ENCODE measurements at regions not wholly inside any gene's neighbourhood (a gene's known extent, or its start where the extent isn't known, plus 50 kb on each side); places are given as distances from the start of the nearest gene placed in this dataset.

GRCh38 chr14:85991156-85991555 lies 461.2 kb downstream of the FLRT2 start:
- no peak for DNase-seq (ENCODE audit: low read depth)

DNA sequence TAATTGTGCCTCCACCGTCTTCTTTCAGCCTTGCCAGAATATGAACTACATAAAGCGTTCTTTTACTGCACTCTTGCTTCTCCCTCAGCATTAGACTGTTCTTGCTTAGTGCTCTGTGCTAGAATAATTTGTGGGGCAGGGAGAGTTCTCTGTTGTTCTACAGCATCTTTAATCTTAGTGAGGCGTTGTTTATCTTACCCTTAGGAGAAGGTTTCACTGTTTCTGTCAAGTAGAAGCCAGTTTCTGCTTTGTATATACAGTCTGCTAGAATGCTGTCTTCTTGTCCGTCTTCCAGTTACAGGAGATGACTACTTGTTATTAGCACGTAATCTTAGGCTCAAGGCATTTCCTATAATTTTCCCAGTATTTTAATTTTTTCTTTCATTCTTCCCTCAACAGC lies 458.0 kb downstream of the FLRT2 start:
- DNase-seq (ENCODE audit: low read depth): no peak

DNA sequence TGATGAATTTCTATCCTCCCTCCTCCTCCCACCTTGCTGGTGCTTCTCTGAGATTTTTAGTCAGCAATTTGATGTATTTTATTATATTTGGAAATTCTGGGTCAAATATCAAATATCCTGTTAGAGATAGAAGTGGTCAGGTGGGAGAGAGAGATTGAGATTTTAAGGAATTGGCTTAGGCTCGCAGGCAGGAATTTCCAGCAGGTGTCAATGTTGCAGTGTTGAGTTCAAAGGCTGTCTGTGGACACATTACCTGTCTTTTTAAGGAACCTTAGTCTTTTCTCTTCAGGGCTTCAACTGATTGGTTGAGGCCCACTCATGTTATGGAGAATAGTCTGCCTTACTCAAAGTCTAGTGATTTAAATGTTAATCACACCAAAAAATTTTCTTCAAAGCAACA lies 457.3 kb downstream of the FLRT2 start:
- no peak for DNase-seq (ENCODE audit: low read depth)

- no peak for DNase-seq (ENCODE audit: low read depth)
These were observed 448.8 kb downstream of the FLRT2 start for GRCh38 chr14:85978582-85979250.

DNA sequence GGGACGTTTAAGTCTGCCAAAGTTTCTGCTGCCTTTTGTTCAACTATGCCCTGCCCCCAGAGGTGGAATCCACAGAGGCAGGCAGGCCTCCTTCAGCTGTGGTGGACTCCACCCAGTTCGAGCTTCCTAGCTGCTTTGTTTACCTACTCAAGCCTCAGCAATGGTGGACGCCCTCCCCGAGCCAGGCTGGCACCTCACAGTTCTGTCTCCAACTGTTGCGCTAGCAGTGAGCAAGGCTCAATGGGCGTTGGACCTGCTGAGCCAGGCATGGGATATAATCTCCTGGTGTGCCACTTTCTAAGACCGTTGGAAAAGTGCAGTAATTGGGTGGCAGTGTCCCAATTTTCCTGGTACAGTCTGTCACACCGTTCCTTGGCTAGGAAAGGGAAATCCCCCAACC lies 444.7 kb downstream of the FLRT2 start:
- no peak for DNase-seq (ENCODE audit: low read depth)

DNA sequence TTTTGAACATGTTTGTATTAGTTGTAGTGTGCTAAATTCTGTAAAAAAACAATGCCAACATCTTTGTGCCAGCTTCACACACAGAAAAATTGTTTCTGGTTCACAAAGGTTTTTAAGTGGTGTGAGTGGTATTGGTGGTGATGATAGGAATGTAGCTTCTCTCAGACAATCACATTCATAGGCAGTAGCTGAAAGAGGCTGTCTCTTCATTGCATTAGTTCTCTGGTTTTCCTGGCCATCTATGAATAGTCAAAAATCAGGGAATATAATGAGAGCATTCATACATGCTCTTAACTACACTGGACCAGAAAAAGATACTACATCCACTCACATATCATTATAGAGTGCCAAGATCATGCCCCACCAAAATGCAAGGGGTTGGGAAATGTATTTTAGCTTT lies 433.5 kb downstream of the FLRT2 start:
- no peak for DNase-seq (ENCODE audit: low read depth)

GRCh38 chr14:85960756-85961155 lies 430.8 kb downstream of the FLRT2 start:
- DNase-seq (ENCODE audit: low read depth): no peak

DNA sequence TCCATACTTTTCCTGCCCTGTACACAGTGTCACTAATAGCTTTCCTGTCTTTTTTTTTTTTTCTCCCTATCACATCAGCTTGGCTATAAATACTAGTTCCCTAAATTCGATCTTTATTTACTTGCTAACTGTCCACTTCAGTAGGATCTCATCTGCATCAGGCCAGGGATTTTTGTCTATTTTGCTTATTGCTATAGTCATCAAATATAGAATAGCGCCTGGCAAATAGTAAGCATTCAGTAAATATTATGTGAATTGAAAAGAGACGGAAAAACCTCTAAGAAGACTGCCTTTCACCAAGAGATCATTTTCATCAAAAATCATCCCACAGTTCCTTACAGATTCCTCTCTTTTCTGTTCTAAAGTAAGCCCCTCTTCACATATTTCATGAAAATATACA lies 429.1 kb downstream of the FLRT2 start:
- no peak for DNase-seq (ENCODE audit: low read depth)

DNA sequence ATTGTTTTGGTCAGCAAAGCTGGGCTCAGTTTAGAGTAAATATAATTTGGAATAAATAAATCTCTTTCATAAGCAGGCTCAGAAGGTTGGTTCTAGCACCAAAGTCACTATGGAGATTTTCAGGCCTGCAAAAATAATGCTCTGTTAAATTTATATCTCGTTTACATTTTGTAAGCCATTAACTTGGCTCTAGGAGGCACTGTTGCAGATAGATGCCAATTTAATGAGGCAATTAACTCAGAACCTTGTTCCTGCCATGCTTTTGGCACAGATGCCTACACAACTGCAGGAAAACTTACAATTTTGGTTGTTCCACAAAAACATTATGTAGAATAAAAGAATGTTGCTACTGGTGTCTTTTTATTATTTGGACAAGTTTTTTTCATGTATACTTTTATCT lies 428.1 kb downstream of the FLRT2 start:
- no peak for DNase-seq (ENCODE audit: low read depth)

GRCh38 chr14:85953265-85953664 lies 423.3 kb downstream of the FLRT2 start:
- DNase-seq (ENCODE audit: low read depth): no peak

DNA sequence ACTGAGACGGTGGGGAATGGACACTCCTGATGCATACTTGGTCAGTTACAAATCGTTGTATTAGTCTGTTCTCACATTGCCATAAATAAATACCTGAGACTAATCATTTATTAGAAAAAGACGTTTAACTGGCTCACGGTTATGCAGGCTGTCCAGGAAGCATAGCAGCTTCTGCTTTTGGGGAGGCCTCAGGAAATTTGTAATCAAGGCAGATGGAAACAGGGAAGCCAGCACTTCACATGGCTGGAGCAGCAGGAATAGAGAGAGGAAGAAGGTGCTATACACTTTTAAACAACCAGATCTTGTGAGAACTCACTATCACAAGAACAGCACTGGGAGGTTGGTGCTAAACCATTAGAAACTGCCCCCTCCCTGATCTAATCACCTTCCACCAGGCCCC lies 418.2 kb downstream of the FLRT2 start:
- no peak for DNase-seq (ENCODE audit: low read depth)

- no peak for DNase-seq (ENCODE audit: low read depth)
These were observed 417.7 kb downstream of the FLRT2 start for GRCh38 chr14:85947461-85948139.

GRCh38 chr14:85943192-85943591 lies 413.2 kb downstream of the FLRT2 start:
- DNase-seq (ENCODE audit: low read depth): no peak

DNA sequence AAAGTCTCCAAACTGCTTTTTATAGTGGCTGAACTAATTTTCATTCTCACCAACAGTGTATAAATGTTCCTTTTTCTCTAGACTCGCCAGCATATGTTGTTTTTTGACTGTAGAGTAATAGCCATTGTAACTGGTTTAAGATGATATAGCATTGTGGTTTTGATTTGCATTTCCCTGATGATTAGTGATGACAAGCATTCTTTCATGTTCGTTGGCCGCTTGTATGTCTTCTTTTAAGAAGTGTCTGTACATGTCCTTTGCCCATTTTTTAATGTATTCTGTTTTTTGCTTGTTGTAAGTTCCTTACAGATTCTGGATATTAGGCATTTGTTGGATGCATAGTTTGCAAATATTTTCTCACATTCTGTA lies 404.9 kb downstream of the FLRT2 start:
- DNase-seq (ENCODE audit: low read depth): no peak

DNA sequence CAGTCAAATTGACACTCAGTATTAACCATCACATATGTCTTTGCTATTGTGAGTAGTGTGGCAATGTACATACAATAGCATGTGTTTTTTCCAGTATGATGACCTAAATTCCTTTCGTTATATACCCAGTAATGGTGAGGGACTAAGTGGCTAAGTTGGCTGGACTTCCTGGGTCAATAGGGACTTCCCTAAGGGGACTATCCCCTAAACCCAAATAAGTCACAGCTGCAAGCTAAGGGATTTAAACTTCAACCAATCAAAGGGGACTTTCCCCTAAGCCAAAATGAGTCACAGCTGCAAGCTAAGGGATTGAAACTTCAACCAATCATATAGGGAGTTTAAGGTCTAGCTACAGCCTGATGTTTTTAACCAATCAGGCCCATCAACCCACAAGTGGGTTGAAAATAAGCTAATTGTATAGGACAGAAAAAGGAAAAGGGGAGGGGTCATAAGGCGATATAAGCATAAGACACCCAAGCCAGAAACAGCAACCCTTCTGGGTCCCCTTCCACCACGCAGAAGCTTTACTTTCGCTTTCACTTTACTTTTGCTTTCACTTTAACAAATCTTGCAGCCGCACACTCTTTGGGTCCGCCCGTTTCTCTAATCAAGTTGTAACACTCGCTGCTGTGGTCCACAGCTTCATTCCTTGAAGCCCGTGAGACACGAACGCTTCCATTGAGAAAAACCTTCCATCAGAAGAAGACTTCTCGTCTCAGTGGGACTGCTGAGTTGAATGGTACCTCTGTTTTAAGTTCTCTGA lies 404.4 kb downstream of the FLRT2 start:
- DNase-seq (ENCODE audit: low read depth): peak; percentile 30

DNA sequence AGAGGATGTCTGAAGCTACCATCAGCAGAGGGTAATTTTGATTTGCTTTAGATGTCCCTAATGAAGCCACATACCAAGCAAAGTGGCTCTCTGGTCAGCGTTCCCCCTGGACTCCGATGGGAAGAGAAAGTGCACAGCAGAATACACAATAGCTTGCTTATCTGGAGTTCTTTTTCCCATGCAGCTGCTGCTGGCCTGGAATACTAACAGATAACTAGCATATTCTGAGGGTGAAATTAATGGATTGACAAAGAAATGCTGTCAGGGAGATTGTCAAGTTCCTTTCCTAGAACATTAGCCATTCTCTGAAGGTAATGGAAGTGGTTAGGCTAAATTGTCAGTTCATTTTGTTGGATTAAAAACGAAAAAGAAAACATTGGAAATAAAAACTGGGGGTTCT lies 391.3 kb downstream of the FLRT2 start:
- no peak for DNase-seq (ENCODE audit: low read depth)

GRCh38 chr14:85917716-85918115 lies 387.8 kb downstream of the FLRT2 start:
- no peak for DNase-seq (ENCODE audit: low read depth)

- DNase-seq (ENCODE audit: low read depth): no peak
These were observed 385.8 kb downstream of the FLRT2 start for GRCh38 chr14:85915711-85916110.

GRCh38 chr14:85912141-85912540 lies 382.2 kb downstream of the FLRT2 start:
- no peak for DNase-seq (ENCODE audit: low read depth)

DNA sequence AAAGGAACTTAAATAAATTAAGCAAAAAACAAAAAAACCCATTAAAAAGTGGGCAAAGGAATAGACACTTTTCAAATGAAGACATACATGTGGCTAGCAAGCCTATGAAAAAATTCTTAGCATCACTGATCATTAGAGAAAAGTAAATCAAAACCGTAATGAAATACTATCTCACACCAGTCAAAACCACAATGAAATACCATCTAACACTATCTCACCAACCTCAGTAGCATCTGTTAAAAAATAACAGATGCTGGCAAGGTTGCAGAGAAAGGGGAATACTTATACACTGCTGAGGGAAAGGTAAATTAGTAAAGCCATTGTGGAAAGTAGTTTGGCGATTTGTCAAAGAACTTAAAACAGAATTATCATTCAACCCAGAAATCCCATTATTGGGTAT lies 381.1 kb downstream of the FLRT2 start:
- no peak for DNase-seq (ENCODE audit: low read depth)

DNA sequence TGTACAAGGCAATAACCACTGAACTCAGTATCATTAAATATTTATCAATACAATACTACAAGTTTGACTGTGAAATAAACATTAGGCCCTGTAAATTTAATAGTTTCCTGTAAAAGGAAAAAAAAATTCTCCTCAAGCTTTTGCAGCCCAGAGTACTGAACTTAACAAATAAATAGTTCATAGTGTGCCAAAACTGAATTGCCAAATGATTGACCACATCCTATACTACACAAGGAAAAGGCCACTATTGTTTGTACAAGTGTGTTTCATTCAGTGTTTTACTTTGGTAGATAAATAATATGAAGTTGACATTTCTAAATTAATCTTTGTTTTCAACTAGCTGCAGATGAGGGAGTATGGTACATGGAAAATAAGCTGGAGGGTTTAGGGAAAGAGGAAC lies 379.6 kb downstream of the FLRT2 start:
- DNase-seq (ENCODE audit: low read depth): no peak

GRCh38 chr14:85907536-85907935 lies 377.6 kb downstream of the FLRT2 start:
- DNase-seq (ENCODE audit: low read depth): no peak

DNA sequence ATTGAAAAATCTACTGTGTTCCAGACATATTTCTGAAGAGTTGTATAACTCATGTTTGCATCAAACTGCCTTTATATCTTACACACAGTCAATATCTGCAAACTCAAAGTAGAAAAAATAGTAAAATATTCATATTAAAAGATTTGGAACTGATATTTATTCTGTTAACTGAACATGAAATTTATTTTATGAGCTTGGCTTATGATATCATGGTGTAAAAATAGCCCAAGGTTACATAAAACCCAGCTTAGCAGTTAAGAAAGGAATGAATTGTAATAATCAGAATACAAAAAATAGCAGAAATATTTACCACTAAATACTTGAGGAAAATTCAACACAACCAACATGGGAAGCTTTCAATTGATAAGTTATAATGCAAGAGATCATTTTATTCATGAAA lies 367.9 kb downstream of the FLRT2 start:
- no peak for DNase-seq (ENCODE audit: low read depth)

Data from T follicular helper cell (primary cell).